ENCODE measurements at regions not wholly inside any gene's neighbourhood (a gene's known extent, or its start where the extent isn't known, plus 50 kb on each side); places are given as distances from the start of the nearest gene placed in this dataset.

DNA sequence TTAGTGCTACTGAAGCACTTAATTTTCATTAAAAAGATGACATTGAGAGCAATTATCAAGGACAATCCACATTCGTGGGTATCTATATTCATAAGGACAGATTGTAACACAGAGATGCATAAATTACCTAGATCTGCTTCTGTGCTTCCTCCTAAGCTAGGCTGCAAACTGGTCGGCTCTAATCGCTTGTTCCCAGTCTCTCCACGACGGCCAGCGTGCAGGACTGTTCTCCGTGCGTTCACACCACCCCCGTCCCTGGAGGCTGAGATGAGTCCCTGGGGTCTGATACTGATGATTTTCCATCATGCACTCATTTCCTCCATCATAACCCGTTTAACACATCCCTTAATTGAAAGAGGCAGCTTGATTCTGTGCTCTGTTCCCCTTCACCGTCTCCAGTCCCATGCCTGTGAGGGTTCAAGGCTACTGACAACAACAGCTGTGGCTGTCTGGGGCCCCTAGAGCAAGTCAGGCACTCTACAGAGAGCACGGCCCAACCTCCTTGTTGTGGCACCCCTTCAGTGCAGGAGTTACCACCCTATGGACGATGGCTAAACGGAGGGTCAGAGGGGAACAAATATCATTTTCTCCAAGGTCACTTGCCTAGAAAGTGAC is 469.6 kb downstream of the NPHP4 start:
- no peak for DNase-seq (ENCODE audit: low spot score)

DNA sequence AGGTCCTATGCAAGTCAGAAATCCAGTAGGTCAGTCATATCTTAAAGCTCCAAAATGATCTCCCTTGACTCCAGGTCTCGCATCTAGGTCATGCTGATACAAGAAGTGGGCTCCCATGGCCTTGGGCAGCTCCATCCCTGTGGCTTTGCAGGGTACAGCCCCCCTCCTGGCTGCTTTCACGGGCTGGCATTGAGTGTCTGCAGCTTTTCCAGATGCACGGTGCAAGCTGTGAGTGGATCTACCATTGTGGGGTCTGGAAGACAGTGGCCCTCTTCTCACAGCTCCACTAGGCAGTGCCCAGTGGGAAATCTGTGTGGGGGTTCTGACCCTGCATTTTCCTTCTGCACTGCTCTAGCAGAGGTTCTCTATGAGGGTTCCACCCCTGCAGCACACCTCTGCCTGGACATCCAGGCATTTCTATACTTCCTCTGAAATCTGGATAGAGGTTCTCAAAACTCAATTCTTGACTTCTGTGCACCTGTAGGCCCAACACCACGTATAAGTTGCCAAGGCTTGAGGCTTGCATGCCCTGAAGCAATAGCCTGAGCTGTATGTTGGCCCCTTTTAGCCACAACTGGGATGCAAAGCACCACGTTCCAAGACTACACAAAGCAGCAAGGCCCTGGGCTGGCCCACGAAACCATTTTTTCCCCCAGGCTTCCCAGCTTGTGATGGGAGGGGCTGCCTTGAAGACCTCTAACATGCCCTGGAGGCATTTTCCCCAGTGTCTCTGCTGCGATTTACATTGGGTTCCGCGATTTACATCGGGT is 472.7 kb downstream of the NPHP4 start:
- no peak for DNase-seq (ENCODE audit: low spot score)

DNA sequence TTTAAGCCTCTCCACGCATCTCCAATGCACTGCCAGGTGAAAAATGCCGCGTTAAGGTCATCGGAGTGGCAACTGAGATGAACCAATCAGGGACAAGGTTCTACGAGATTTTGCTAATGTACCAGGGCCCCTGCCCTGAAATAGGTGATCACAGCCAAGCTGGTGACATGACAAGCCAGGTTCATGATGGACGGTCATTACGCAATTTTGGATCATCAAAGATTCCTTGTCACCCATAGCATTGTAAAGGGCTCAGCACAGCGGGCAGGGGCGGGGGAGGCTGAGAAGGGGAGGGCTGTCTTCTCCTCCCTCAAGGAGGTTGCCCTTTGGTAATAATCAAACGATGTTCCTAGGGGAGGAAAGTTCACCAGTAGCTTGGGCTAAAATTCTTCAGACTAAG is 475.5 kb downstream of the NPHP4 start:
- no peak for DNase-seq (ENCODE audit: low spot score)

DNA sequence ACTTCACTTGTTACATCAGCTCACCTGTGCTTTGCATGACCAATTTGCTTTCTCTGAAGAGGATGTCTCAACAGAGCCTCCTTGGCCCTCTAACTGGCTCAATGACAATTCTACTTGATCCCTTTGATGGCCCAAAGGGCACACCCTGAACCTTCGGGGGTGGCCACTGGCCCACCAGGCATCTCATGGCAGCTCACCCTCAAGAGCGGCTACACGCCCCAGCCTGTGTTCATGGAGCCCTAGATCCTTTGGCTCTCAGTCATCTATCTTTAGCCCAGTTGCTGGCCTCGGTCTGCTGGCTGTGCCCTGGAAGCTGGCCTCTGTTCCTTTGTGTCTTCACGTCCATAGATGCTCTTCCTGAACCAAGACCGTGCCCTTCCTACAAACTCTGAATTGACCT is 476.7 kb downstream of the NPHP4 start:
- no peak for DNase-seq (ENCODE audit: low spot score)

DNA sequence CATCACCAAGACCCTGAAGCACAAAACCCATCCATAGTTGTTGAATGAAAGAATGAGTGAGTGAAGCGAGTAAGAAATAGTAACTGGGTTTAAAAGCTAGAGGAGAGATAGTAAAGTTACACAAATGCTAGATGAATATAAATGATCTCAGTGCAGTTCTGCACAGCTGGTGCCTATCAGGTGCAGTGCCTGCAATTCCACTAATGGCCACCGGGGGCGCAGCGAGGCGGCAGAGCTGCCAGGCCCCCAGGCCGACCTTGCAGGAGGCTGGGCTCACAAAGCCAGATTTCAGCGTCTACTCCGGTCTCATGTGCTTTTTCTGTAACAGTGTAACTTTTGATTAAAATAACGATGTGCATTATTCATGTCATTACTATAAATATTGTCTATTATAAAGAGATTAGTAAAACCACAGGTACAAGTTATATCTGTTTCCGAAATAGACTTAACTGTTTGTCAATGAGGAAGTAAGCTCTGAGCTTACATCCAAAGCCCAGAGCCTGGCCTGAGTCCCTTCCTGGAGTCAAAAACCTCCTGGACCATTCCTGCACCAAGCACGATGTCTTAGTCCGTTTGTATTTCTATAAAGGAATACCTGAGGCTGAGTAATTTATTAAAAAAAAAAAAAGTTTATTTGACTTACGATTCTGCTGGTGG is 477.6 kb downstream of the NPHP4 start:
- DNase-seq (ENCODE audit: low spot score), result peak; percentile 42

DNA sequence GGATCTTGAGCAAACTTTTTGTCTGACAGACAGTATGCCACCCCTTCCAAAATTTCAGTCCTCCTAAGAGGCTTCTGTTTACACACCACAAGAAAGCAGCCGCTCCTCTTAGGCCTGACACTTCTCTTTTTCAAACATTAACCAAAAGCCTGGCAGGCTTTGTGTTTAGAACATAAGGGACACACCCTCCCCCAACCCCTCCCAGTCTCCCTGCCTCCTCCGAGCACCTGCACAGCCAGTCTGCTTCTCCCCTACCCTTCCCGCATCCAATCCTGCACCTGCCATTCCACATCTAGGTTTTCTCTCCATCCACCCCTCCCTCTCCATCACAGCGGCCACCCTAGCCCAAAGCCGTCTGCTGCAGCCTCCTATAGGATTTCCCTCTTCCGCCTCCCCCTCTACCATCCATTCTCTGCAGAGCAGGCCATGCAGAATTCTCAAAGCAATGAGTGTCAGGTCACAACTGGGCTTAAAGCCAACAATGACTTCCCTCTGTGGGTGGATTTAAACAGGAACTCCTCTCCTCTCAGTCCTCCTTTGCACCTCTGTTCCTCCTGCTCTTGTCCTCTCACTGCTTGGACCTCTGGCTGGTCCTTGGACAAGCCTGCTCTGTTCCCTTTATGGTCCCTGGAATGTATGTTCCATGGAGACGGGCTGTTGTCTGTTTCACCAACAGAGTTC is 478.2 kb downstream of the NPHP4 start:
- DNase-seq (ENCODE audit: low spot score), result peak; percentile 1

DNA sequence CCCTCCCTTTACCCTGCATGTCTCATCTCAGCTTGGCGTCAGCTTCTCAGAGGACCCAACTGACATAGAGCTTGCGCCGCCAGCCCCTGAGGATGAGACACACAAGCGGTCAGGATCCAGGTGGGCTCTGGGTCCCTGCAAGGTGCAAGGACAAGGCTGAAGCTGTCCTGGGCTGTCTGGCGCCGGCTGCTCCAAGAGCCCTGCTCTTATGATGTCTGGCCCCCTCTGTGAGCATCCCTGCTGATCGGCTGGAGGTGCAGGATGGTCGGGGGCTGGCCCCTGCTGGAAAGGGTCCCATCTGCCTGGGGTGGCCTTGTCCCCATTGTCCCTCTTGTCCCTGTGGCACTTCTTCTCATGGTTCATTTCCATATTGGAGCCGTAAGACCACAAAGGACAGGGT is 479.0 kb downstream of the NPHP4 start:
- no peak for DNase-seq (ENCODE audit: low spot score)

DNA sequence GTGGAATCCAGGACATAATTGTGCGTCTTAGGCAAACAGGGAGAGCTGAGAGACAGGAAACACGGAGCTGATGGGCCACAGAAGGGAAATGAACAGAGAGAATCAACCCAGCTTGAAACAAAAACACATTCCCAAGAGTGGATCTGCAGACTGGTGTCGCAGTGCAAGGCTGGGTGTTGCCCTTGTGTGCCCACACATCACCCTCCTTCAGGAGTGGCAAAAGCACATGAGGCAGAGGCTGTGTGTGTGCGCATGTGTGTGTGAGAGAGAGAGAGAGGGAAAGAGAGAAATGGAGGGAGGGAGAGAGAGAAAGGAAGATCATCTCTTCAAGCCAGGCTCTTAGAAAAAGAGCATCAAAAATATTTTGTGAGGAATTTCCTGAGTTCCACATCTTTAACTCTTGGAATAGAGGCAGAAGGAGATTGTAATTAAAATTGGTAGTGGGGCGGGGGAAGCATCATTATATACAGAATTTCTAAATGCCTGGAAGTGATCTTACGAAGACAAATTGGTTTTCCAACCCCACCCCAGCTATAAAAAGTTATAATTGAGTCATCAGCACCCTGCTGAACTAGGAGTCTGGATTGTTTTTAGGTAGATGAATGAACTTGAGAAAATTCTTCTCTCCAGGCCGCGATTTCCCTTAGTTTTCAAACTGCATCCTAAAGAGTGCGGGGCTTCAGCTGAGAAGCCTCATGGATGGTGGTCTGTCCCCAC is 480.7 kb downstream of the NPHP4 start:
- DNase-seq (ENCODE audit: low spot score), result no peak

DNA sequence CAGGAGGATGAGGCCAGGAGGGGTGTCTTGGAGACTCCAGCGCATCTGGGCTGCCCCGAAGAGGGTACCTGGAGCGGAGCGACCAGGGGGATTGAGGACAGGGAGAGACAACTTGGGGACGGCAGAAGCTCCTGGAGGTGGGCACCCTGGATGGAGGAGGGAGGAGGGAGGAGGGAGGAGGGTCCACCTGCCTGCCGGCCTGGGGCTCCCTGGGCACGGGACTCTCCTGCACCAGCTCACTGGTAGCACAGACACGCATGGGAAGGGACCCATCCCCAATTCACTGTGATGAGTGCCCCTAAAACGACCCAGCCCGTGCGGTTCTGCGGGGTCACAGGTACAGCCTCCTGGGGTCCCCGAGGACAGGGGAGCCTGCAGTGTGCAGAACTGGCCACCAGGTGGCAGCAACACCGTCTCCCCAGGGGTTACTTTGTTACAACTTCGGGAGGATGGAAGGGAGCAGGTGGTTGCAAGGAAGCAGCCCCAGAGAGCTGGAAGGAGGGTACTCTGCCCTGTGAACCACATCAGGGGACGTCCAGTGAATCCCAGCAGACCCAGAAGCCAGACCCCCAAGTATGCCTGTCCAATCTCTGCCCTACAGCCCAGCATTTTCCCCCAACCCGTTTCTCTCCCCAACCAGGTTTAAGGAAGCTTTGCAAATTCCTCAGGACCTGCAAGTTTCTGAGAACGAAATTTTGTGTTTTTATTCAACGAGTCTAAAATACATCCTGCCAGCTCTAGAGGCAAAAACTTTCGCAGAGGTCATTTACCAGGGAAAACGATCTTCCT is 482.4 kb downstream of the NPHP4 start:
- peak; percentile 15 for DNase-seq (ENCODE audit: low spot score)

DNA sequence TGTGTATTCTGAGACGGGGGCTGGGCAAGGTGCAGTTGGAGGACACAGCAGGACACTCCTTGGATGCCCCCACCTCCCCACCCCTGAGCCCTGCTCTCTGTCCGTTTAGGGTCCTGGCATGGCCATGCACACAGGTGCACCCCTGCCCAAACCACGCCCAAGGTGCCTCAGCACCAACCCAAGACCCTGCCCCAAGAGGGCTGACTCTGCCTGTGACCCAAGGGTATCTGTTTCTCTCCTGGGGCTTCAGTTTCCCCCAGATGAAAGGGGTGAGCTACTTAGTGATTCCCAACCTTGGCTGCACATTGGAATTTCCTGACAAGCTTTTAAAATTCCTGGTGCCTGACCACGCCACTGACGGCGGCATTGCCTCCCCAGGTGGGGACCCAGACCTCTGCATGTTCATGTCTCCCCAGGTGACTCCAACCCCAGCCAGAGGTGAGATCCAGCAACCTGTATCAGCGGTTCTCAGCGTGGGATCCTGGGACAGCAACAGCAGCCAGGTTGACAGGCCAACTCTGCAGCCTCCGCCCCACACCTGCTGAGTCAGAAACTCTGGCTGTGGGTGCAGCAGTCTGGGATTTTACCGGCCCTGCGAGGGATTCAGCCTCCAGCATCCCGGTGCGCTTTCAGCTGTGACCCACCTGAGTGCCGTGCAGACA is 483.4 kb downstream of the NPHP4 start:
- DNase-seq (ENCODE audit: low spot score), result no peak

DNA sequence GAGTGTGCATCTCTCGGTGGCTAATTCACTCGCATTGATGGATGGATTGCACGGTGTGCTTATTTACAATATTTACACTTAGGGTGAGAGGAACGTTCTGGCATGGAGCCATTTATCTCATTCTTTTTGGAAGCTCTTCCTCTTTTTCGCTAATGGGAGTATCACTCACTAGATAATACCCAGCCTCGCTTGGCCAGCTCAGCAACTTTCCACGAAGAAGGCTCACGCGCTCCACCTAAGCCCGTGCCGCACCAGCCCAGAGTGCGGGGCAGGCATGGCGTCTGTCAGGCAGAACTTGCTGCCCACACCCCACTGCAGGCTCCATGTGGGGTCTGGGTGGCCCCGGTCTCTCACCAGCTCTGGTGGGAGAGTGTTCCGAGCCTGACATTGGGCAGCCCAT is 484.9 kb downstream of the NPHP4 start:
- no peak for DNase-seq (ENCODE audit: low spot score)

DNA sequence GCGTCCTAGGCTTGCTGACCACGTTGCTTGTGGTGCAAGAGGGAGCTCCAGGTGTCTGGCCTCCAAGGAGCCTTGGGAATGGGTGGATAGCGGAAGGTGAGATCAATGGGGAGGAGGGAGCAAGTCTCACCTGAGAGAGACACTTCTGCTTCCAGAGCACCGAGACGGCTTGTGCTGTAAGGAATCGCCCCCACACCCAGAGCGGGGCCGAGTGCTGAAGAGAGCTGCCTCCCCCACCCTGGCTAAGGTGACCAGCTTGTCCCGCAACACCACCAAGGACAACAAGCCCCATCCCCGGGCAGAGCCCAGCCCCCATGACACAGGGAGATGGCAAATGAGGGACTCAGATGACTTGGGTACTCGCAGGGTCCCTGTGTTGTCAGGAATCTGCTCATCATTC is 485.6 kb downstream of the NPHP4 start:
- no peak for DNase-seq (ENCODE audit: low spot score)

DNA sequence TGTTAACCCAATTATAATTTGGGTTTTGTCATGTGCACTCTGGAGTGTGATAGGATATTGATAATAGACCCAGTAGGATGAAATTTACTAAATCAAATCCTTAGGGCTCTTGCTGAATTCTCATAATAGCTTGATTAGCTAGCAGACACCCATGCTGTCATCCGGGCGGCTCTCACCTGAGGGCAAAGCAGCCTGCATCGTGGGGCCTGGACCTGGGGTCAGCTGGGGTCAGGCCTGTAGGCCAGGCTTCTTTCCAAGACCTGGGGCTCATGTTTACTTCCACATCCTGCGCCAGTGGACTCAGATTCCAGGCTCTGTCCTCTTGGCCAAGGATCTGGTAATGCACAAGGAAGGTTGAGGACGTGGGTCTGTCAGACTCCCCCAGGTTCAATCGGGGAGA is 486.3 kb downstream of the NPHP4 start:
- DNase-seq (ENCODE audit: low spot score), result no peak

DNA sequence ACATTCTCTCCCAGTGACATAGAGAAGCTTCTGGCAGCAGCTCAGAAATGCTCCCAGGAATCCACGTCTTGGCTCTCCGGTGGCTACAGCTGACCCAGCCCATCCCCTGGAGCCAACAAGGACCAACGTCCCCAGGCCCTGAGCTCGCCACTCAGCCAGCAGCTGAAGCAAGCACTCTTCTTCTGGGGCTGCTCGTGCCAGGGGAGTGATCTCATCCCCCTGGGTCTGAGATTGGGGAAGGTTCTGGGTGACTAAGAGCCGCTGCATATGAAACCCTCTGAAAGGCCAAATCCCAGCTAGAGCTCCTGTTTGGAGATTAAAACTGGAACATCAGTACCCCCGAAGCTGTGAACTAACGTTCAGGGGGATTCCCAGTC is 487.9 kb downstream of the NPHP4 start:
- no peak for DNase-seq (ENCODE audit: low spot score)

DNA sequence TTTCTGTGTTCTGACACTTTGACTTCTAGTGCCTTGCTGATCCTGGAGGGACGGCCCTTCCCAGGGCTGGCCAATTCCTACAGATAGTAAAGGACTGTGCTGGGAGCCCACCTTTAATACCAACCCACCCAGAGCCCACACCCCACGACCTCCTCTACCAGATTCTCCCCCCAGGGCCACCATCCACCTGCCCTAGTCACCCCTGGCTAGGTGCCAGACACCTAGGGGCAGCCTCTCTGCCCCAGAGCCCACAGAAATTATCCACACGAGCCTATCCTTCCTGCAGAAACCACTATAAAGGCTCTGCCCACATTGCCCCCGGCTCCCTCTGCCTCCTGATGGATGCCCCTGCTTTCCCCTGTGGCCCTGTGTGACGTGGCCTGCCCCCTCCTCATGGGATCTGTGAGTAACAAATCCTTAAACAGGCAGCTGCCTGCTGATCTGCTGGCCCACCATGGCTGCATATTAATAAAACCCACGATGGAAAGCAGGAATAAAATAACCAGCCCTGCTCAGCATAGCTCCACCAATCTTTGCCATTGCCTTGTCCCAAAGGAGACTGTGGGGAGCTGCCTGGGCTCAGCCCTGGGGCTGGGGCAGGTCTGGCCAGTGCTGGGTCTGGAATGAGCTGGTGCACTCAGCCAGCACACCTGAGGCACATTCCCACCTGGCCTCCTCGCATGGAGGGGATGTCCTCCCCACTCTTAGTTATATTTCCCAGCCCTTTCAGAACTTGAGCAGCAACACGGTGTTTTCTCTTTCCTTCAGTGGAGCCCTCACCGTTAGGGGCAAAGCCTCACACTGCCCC is 488.5 kb downstream of the NPHP4 start:
- DNase-seq (ENCODE audit: low spot score), result no peak

DNA sequence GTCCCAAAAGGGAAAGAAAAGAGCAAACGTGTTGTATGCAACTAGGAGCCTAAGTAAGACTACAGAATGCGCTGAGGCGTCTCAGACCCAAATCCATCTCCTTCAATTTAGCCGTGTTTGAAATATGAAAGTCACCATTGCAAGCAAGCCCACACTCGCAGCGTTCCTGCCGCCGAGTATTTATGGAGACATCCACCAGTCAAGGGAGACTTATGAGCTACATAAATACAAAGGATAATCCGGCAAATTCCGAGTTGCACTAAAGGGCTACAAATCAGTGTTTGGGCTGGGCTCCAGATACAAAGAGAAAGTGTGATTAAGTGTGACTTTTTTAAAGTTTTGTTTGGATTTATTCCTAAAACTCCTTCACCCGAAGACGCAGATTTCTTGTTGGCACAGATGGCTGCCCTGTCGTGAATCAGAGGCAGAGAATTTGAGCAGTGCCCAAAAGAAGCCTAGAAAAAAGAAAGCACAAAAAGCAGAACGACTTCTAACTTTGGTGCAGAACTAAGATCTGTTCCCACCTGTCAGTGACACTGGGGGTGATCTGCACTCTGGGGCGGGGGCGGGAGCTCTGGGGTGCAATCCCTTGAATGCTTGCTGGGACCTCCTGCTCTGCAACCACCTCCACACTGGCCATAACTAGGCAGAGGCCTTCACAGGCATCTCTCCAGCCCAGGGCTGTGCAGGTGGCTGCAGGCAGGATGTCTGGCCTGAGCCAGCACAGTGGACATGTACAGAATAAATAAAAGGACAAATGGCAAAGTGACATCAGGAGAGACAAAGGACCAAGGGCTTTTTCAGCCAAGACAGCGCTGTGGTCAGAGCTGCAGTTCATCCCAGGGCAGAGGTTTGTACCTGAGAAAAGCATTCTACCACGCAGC is 489.7 kb downstream of the NPHP4 start:
- DNase-seq (ENCODE audit: low spot score), result no peak

DNA sequence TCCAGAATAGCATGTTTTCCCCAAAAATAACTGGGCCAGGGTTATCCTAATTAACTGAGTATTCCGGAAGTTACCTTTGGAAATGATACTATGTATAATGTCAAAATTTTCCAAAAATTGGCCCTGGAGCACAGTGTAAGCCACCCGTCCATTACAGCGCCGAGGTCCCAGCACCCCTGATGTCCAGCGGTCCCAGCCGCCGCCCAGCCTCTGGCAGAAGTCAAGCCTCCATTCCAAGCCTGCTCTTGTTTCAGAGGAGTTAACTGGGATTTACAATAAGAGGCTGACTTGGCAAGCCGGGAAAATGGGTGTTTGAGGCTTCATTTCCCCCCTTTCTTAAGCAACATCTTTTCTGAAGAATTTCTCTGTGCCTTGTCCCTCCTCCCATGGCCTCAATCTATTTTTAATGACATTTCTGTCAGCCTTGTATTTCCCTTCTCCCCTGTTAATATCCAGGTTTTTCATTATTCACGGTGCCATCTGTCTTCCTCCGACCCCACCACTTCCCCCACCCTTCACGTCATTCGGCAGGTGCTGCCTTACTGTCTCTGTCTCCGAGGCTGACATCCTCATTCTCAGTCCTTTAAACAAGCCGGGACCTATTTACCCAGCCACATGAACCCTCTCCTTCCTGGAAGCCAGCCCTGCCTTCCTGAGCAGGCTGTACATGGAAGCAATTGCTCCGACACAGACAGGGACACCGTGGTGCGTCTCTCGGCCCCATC is 490.9 kb downstream of the NPHP4 start:
- DNase-seq (ENCODE audit: low spot score), result no peak

DNA sequence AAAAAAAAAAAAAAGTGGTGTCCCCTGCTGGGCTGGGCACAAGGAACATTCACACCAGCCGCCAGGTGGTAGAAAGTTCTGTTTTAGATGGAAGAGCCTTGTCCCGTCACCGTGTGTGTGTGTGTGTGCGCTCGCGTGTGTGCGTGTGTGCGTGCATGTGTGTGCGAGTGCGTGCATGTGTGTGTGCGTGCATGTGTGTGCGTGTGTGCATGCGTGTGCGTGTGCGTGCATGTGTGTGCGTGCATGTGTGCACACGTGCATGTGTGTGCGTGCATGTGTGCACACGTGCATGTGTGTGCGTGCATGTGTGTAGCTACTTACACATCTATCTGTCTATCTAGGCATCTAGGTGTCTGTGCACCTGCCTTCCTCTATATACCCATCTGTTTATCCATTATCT is 491.7 kb downstream of the NPHP4 start:
- DNase-seq (ENCODE audit: low spot score), result no peak
